ENCODE measurements at regions not wholly inside any gene's neighbourhood (a gene's known extent, or its start where the extent isn't known, plus 50 kb on each side); places are given as distances from the start of the nearest gene placed in this dataset.
A peak's percentile ranks its signal among the peaks of the same experiment; 100 is the strongest.

- H3K4me3 ChIP-seq (ENCODE audit: insufficient read depth, low read depth, low read length) = no peak overlapping the region
- no peaks in the 10 kb centered on the region for H3K36me3 ChIP-seq (ENCODE audit: insufficient read depth, low read length)
- TF ChIP-seq CTCF (IDR thresholded peaks at IDR 0.05; ENCODE audit: insufficient read depth, low read depth, low read length) = no peak
- no peak for TF ChIP-seq EZH2 (IDR thresholded peaks at IDR 0.05; ENCODE audit: insufficient read depth, low read length)
- no peaks in the 10 kb centered on the region for H3K9me3 Mint-ChIP-seq (ENCODE audit: unreplicated experiment)
- peaks cover 2% of the 10 kb centered on the region for H3K27me3 Mint-ChIP-seq (ENCODE audit: low read depth, unreplicated experiment)
- no peak overlapping the region for H3K4me3 Mint-ChIP-seq (ENCODE audit: unreplicated experiment)
- no peaks in the 10 kb centered on the region for H3K27me3 ChIP-seq (ENCODE audit: insufficient read depth, low read length)
- no peaks in the 10 kb centered on the region for H3K79me2 ChIP-seq (ENCODE audit: insufficient read depth, low read length)
- no peak for FAIRE-seq
- no peak overlapping the region for H3K27ac Mint-ChIP-seq (ENCODE audit: unreplicated experiment)
- no peak overlapping the region for H3K9ac ChIP-seq (ENCODE audit: low read length)
- H4K20me1 ChIP-seq (ENCODE audit: insufficient read depth, low read length) = no peaks in the 10 kb centered on the region
- no peak overlapping the region for H3K4me2 ChIP-seq (ENCODE audit: low read length)
- H3K4me1 Mint-ChIP-seq (ENCODE audit: low read depth, unreplicated experiment) = peaks cover 4% of the 10 kb centered on the region
- H2AFZ ChIP-seq (ENCODE audit: low read depth, low read length) = no peak overlapping the region
- no peak for DNase-seq (ENCODE audit: low read depth)
- no peaks in the 10 kb centered on the region for H3K4me1 ChIP-seq (ENCODE audit: insufficient read depth, low read length)
- H3K9me3 ChIP-seq (ENCODE audit: insufficient read depth, low read depth, low read length) = no peaks in the 10 kb centered on the region
- H3K27ac ChIP-seq (ENCODE audit: low read depth, low read length) = no peak overlapping the region
- no peaks in the 10 kb centered on the region for H3K36me3 Mint-ChIP-seq (ENCODE audit: low read depth, unreplicated experiment)
These were observed 195.1 kb upstream of the RPS23 start for GRCh38 chr5:82473262-82473661.

GRCh38 chr5:82470185-82470994, 192.2 kb upstream of the RPS23 start:
- no peak overlapping the region for H3K4me3 Mint-ChIP-seq (ENCODE audit: unreplicated experiment)
- no peak for FAIRE-seq
- Histone ChIP-seq H4K20me1 (ENCODE audit: insufficient read depth, low read length) (no peaks in the 10 kb centered on the region), H3K4me2 (ENCODE audit: low read length) (no peak overlapping the region), H3K27me3 (ENCODE audit: insufficient read depth, low read length) (no peaks in the 10 kb centered on the region), H3K27ac (ENCODE audit: low read depth, low read length) (no peak overlapping the region), H3K4me3 (ENCODE audit: insufficient read depth, low read depth, low read length) (no peak overlapping the region), H3K9ac (ENCODE audit: low read length) (no peak overlapping the region), H3K36me3 (ENCODE audit: insufficient read depth, low read length) (no peaks in the 10 kb centered on the region), H3K9me3 (ENCODE audit: insufficient read depth, low read depth, low read length) (no peaks in the 10 kb centered on the region), H2AFZ (ENCODE audit: low read depth, low read length) (peak overlapping the region; percentile 50), H3K79me2 (ENCODE audit: insufficient read depth, low read length) (no peaks in the 10 kb centered on the region), H3K4me1 (ENCODE audit: insufficient read depth, low read length) (no peaks in the 10 kb centered on the region)
- H3K36me3 Mint-ChIP-seq (ENCODE audit: low read depth, unreplicated experiment) = no peaks in the 10 kb centered on the region
- no peaks in the 10 kb centered on the region for H3K27me3 Mint-ChIP-seq (ENCODE audit: low read depth, unreplicated experiment)
- H3K4me1 Mint-ChIP-seq (ENCODE audit: low read depth, unreplicated experiment) = peaks cover 6% of the 10 kb centered on the region
- peak; percentile 7 for DNase-seq (ENCODE audit: low read depth)
- TF ChIP-seq EZH2 (IDR thresholded peaks at IDR 0.05; ENCODE audit: insufficient read depth, low read length) = no peak
- TF ChIP-seq CTCF (IDR thresholded peaks at IDR 0.05; ENCODE audit: insufficient read depth, low read depth, low read length) = no peak
- no peaks in the 10 kb centered on the region for H3K9me3 Mint-ChIP-seq (ENCODE audit: unreplicated experiment)
- H3K27ac Mint-ChIP-seq (ENCODE audit: unreplicated experiment) = no peak overlapping the region

GRCh38 chr5:82466986-82467561, 188.9 kb upstream of the RPS23 start:
- H2AFZ ChIP-seq (ENCODE audit: low read depth, low read length) = peak overlapping the region; percentile 50
- no peaks in the 10 kb centered on the region for H3K9me3 ChIP-seq (ENCODE audit: insufficient read depth, low read depth, low read length)
- no peak overlapping the region for H3K27ac Mint-ChIP-seq (ENCODE audit: unreplicated experiment)
- no peaks in the 10 kb centered on the region for H3K4me1 ChIP-seq (ENCODE audit: insufficient read depth, low read length)
- H3K4me2 ChIP-seq (ENCODE audit: low read length) = peak overlapping the region; percentile 25
- H4K20me1 ChIP-seq (ENCODE audit: insufficient read depth, low read length) = no peaks in the 10 kb centered on the region
- no peaks in the 10 kb centered on the region for H3K79me2 ChIP-seq (ENCODE audit: insufficient read depth, low read length)
- no peak overlapping the region for H3K4me3 ChIP-seq (ENCODE audit: insufficient read depth, low read depth, low read length)
- no peak overlapping the region for H3K27ac ChIP-seq (ENCODE audit: low read depth, low read length)
- H3K9ac ChIP-seq (ENCODE audit: low read length) = no peak overlapping the region
- FAIRE-seq = no peak
- H3K27me3 ChIP-seq (ENCODE audit: insufficient read depth, low read length) = no peaks in the 10 kb centered on the region
- H3K4me3 Mint-ChIP-seq (ENCODE audit: unreplicated experiment) = no peak overlapping the region
- no peaks in the 10 kb centered on the region for H3K36me3 Mint-ChIP-seq (ENCODE audit: low read depth, unreplicated experiment)
- no peak for TF ChIP-seq CTCF (IDR thresholded peaks at IDR 0.05; ENCODE audit: insufficient read depth, low read depth, low read length)
- TF ChIP-seq EZH2 (IDR thresholded peaks at IDR 0.05; ENCODE audit: insufficient read depth, low read length) = no peak
- DNase-seq (ENCODE audit: low read depth) = no peak
- peaks cover 6% of the 10 kb centered on the region for H3K9me3 Mint-ChIP-seq (ENCODE audit: unreplicated experiment)
- H3K4me1 Mint-ChIP-seq (ENCODE audit: low read depth, unreplicated experiment) = peaks cover 8% of the 10 kb centered on the region
- H3K27me3 Mint-ChIP-seq (ENCODE audit: low read depth, unreplicated experiment) = no peaks in the 10 kb centered on the region
- no peaks in the 10 kb centered on the region for H3K36me3 ChIP-seq (ENCODE audit: insufficient read depth, low read length)
